DOHH2 (cell line): ENCODE measurements at regions not wholly inside any gene's neighbourhood (a gene's known extent, or its start where the extent isn't known, plus 50 kb on each side); places are given as distances from the start of the nearest gene placed in this dataset.

Experiments used
- H3F3A ChIP-seq: fragments of 200-600 bp; sonication (generic), shearing (Covaris generic); 2 replicates; pipeline ENCODE4 v1.6.0; 2016; ENCODE audit warnings: antibody characterized with exemption, mild to moderate bottlenecking; ENCODE audit not compliant: control insufficient read depth, insufficient read depth
- H3K27ac ChIP-seq: fragments of 200-600 bp; sonication (generic); 2 replicates; pipeline ENCODE4 v1.5.1; 2014; ENCODE audit warnings: low read depth, mild to moderate bottlenecking, low read length, moderate library complexity
- H3K27me3 ChIP-seq: fragments of 200-600 bp; sonication (generic); 2 replicates; pipeline ENCODE4 v1.6.1; 2014; ENCODE audit warnings: mild to moderate bottlenecking, low read length, mixed read lengths; ENCODE audit not compliant: control insufficient read depth
- H3K36me3 ChIP-seq: fragments of 200-600 bp; sonication (generic); 2 replicates; pipeline ENCODE4 v1.6.1; 2014; ENCODE audit warnings: mild to moderate bottlenecking, low read length, moderate library complexity, mixed read lengths; ENCODE audit not compliant: control insufficient read depth
- H3K4me1 ChIP-seq: fragments of 200-600 bp; sonication (generic); 2 replicates; pipeline ENCODE4 v1.6.1; 2014; ENCODE audit warnings: mild to moderate bottlenecking, low read length, mixed read lengths; ENCODE audit not compliant: control insufficient read depth
- H3K4me2 ChIP-seq: fragments of 200-600 bp; sonication (generic); 2 replicates; pipeline ENCODE4 v1.6.0; 2014; ENCODE audit warnings: mild to moderate bottlenecking, low read length, moderate library complexity
- H3K4me3 ChIP-seq: fragments of 200-600 bp; sonication (generic); 2 replicates; pipeline ENCODE4 v1.5.1; 2014; ENCODE audit warnings: mild to moderate bottlenecking, low read length, mixed read lengths
- H3K79me2 ChIP-seq: fragments of 200-600 bp; sonication (generic); 2 replicates; pipeline ENCODE4 v1.6.1; 2014; ENCODE audit warnings: mild to moderate bottlenecking, low read length, mixed read lengths; ENCODE audit not compliant: control insufficient read depth
- H3K9me2 ChIP-seq: fragments of 200-600 bp; sonication (generic); replicated peaks from 2 replicates; pipeline ENCODE4 v1.6.1; 2014; ENCODE audit warnings: mild to moderate bottlenecking, low read length, mixed read lengths; ENCODE audit not compliant: control insufficient read depth
- H3K9me3 ChIP-seq: fragments of 200-600 bp; sonication (generic); 2 replicates; pipeline ENCODE4 v1.6.1; 2014; ENCODE audit warnings: antibody characterized with exemption, low read length, mixed read lengths; ENCODE audit not compliant: control insufficient read depth, insufficient read depth
- H4K20me1 ChIP-seq: fragments of 200-600 bp; sonication (generic); 2 replicates; pipeline ENCODE4 v1.6.0; 2014; ENCODE audit warnings: low read depth, mild to moderate bottlenecking, antibody characterized with exemption, low read length, moderate library complexity; ENCODE audit not compliant: control insufficient read depth, insufficient read depth
- EZH2phosphoT487 ChIP-seq: fragments of 200-600 bp; sonication (generic); IDR thresholded peaks from 2 replicates; pipeline ENCODE4 v1.6.1; 2017; ENCODE audit warnings: borderline replicate concordance, mild to moderate bottlenecking, antibody characterized with exemption, low read length, moderate library complexity, mixed read lengths
- TF ChIP-seq, protein P1 (sequence below): fragments of 200-600 bp; sonication (generic); IDR thresholded peaks from one replicate; pipeline ENCODE4 v1.5.1; 2014; ENCODE audit warnings: antibody characterized with exemption, mild to moderate bottlenecking, low read depth, low read length; ENCODE audit not compliant: poor library complexity, severe bottlenecking

GRCh38 chr11:109914038-109914437 is 179.2 kb upstream of the ZC3H12C start:
- no peaks in the 10 kb centered on the region for H3K36me3 ChIP-seq
- H3K9me3 ChIP-seq = no peaks in the 10 kb centered on the region
- no peaks in the 10 kb centered on the region for H4K20me1 ChIP-seq
- no peak overlapping the region for H3K4me2 ChIP-seq
- no peak for TF ChIP-seq EZH2phosphoT487
- TF ChIP-seq, protein P1, sequence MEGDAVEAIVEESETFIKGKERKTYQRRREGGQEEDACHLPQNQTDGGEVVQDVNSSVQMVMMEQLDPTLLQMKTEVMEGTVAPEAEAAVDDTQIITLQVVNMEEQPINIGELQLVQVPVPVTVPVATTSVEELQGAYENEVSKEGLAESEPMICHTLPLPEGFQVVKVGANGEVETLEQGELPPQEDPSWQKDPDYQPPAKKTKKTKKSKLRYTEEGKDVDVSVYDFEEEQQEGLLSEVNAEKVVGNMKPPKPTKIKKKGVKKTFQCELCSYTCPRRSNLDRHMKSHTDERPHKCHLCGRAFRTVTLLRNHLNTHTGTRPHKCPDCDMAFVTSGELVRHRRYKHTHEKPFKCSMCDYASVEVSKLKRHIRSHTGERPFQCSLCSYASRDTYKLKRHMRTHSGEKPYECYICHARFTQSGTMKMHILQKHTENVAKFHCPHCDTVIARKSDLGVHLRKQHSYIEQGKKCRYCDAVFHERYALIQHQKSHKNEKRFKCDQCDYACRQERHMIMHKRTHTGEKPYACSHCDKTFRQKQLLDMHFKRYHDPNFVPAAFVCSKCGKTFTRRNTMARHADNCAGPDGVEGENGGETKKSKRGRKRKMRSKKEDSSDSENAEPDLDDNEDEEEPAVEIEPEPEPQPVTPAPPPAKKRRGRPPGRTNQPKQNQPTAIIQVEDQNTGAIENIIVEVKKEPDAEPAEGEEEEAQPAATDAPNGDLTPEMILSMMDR = no peak
- no peak overlapping the region for H3K4me3 ChIP-seq
- H3K79me2 ChIP-seq = no peaks in the 10 kb centered on the region
- H3K27ac ChIP-seq = no peak overlapping the region
- H3K9me2 ChIP-seq = no peaks in the 10 kb centered on the region
- no peaks in the 10 kb centered on the region for H3K27me3 ChIP-seq
- H3F3A ChIP-seq = no peaks in the 10 kb centered on the region
- no peaks in the 10 kb centered on the region for H3K4me1 ChIP-seq

- H3K4me2 ChIP-seq = no peak overlapping the region
- no peaks in the 10 kb centered on the region for H3K9me3 ChIP-seq
- H3K27ac ChIP-seq = no peak overlapping the region
- no peaks in the 10 kb centered on the region for H3K27me3 ChIP-seq
- no peak overlapping the region for H3K4me3 ChIP-seq
- H3K36me3 ChIP-seq = no peaks in the 10 kb centered on the region
- no peaks in the 10 kb centered on the region for H4K20me1 ChIP-seq
- no peaks in the 10 kb centered on the region for H3K4me1 ChIP-seq
- no peaks in the 10 kb centered on the region for H3F3A ChIP-seq
- H3K79me2 ChIP-seq = no peaks in the 10 kb centered on the region
- H3K9me2 ChIP-seq = no peaks in the 10 kb centered on the region
- no peak for TF ChIP-seq EZH2phosphoT487
- TF ChIP-seq, protein P1 = no peak
Measured at GRCh38 chr11:109914809-109915653, 178.2 kb upstream of the ZC3H12C start.

- no peaks in the 10 kb centered on the region for H3K9me3 ChIP-seq
- no peaks in the 10 kb centered on the region for H3K79me2 ChIP-seq
- H3K36me3 ChIP-seq = no peaks in the 10 kb centered on the region
- no peak overlapping the region for H3K4me2 ChIP-seq
- H3K9me2 ChIP-seq = no peaks in the 10 kb centered on the region
- H3K4me1 ChIP-seq = no peaks in the 10 kb centered on the region
- H4K20me1 ChIP-seq = no peaks in the 10 kb centered on the region
- H3F3A ChIP-seq = no peaks in the 10 kb centered on the region
- TF ChIP-seq, protein P1 = no peak
- no peak for TF ChIP-seq EZH2phosphoT487
- H3K27ac ChIP-seq = no peak overlapping the region
- no peak overlapping the region for H3K4me3 ChIP-seq
- H3K27me3 ChIP-seq = no peaks in the 10 kb centered on the region
Measured at GRCh38 chr11:109926941-109927340, 166.3 kb upstream of the ZC3H12C start.
